Ovary (tissue), 7 donors: ENCODE measurements at regions not wholly inside any gene's neighbourhood (a gene's known extent, or its start where the extent isn't known, plus 50 kb on each side); places are given as distances from the start of the nearest gene placed in this dataset.
"Not testable (repeated sequence)": the region's sequence is repeated elsewhere in the genome, so short reads cannot be mapped to it uniquely, and the experiment has no call there.

Experiments used
- DNase-seq, 5 donors: peaks; one replicate each; pipeline ENCODE4 v3.0.0-alpha.2; 2019 to 2020
- H3K27ac ChIP-seq, 2 donors: fragments of 200-600 bp; one replicate each; pipeline versions ENCODE4 v1.5.1 to v1.8.0; 2019 to 2022
- H3K27me3 ChIP-seq: fragments of 200-600 bp; one replicate; pipeline ENCODE4 v1.8.0; 2022
- H3K36me3 ChIP-seq: fragments of 200-600 bp; sonication (generic); one replicate; pipeline ENCODE4 v1.5.1; 2019
- H3K4me1 ChIP-seq: one replicate; pipeline ENCODE4 v1.8.1; 2013; ENCODE audit warnings: mild to moderate bottlenecking, moderate library complexity; ENCODE audit not compliant: insufficient read depth
- H3K4me3 ChIP-seq: fragments of 200-600 bp; sonication (generic); one replicate; pipeline ENCODE4 v1.5.1; 2017
- H3K9me3 ChIP-seq, 2 donors: fragments of 200-600 bp in 1 of 2; sonication (generic) in 1 of 2; one replicate each; pipeline versions ENCODE4 v1.5.1 to v1.8.1; 2013 to 2019; ENCODE audit warnings: mild to moderate bottlenecking in 1 of 2, moderate library complexity in 1 of 2
- CTCF ChIP-seq, 3 donors: fragments of 450-650 bp in 2 of 3; fragments of 200-600 bp in 1 of 3; IDR thresholded peaks; one replicate each; pipeline versions ENCODE4 v1.5.1 to v1.8.0; 2016 to 2022; ENCODE audit warnings: antibody characterized with exemption in 3 of 3, mild to moderate bottlenecking in 1 of 3
- EP300 ChIP-seq: sonication (generic); formaldehyde crosslinking; IDR thresholded peaks from one replicate; pipeline ENCODE4 v1.6.1; 2017; ENCODE audit warnings: antibody characterized with exemption
- POLR2A ChIP-seq: fragments of 450-650 bp; IDR thresholded peaks from one replicate; pipeline ENCODE4 v1.6.1; 2017; ENCODE audit warnings: antibody characterized with exemption, mild to moderate bottlenecking, moderate library complexity
- WGBS, 3 donors: extraction: QIAGEN DNeasy Blood & Tissue Kit in 1 of 3; methylation state at CpG; one replicate each; pipeline versions ENCODE4 v1.1.5 to v1.1.7; 2013 to 2017; 5-methylcytosine and 5-hydroxymethylcytosine counted together
- intact Hi-C, 4 donors: fragments of 100-400 bp; cut with DNase I; formaldehyde crosslinking; loops; one replicate each; pipeline versions ENCODE4 v1.11.0 to v1.15.1; 2022 to 2023
- donor health status: DM: no; HTN: no; CAD: no; lungs with moderate emphysema.
- donor health status: DM: no; HTN: no; CAD: no.
- donor health status: Bipolar disorder and iron deficiency.
- donor health status: DM: no; HTN: no; CAD: no.
- donor health status: DM: yes; HTN: yes; CAD: no.

- 39 to 56% (median 45%) methylated on average over 5 of the region's 5 CpGs for WGBS, 3 donors
- TF ChIP-seq EP300, result no peak
- TF ChIP-seq POLR2A, result no peak
- TF ChIP-seq CTCF (IDR thresholded peaks at IDR 0.05), result no peak
- intact Hi-C loops, result no loop called here
- Histone ChIP-seq H3K27ac (no peak overlapping the region), H3K4me1 (no peaks in the 10 kb centered on the region), H3K27me3 (no peaks in the 10 kb centered on the region), H3K9me3 (no peaks in the 10 kb centered on the region), H3K36me3 (no peaks in the 10 kb centered on the region), H3K4me3 (no peak overlapping the region)
- no peak for DNase-seq
These were observed 125.7 kb upstream of the NDST3 start for GRCh38 chr4:117908306-117909207.

GRCh38 chr4:117916728-117917127, 117.6 kb upstream of the NDST3 start:
- H3K4me1 ChIP-seq, result no peaks in the 10 kb centered on the region
- H3K27me3 ChIP-seq, result no peaks in the 10 kb centered on the region
- no peak overlapping the region for H3K4me3 ChIP-seq
- DNase-seq, result no peak
- intact Hi-C loops, result no loop called here
- H3K9me3 ChIP-seq, result no peaks in the 10 kb centered on the region
- no peak for TF ChIP-seq EP300
- no peak for TF ChIP-seq POLR2A
- TF ChIP-seq CTCF (IDR thresholded peaks at IDR 0.05), result no peak
- WGBS, 3 donors, result 70 to 80% (median 73%) methylated on average over 4 of the region's 4 CpGs
- no peaks in the 10 kb centered on the region for H3K36me3 ChIP-seq
- no peak overlapping the region for H3K27ac ChIP-seq

- H3K4me3 ChIP-seq, intact Hi-C loops, DNase-seq, H3K27me3 ChIP-seq, H3K36me3 ChIP-seq, H3K9me3 ChIP-seq, H3K27ac ChIP-seq, H3K4me1 ChIP-seq: not testable (repeated sequence)
- WGBS, 3 donors, result 71 to 79% (median 77%) methylated on average over 8 to 9 of the region's 9 CpGs
These were observed 112.0 kb upstream of the NDST3 start for GRCh38 chr4:117922311-117922710.

GRCh38 chr4:117927823-117928222, 106.5 kb upstream of the NDST3 start:
- H3K36me3 ChIP-seq, H3K4me3 ChIP-seq, intact Hi-C loops, H3K4me1 ChIP-seq, H3K27ac ChIP-seq, H3K9me3 ChIP-seq, DNase-seq, H3K27me3 ChIP-seq: not testable (repeated sequence)
- WGBS, 3 donors, result 85 to 88% (median 86%) methylated on average over 2 of the region's 2 CpGs

- intact Hi-C loops, result no loop called here
- Histone ChIP-seq H3K9me3 (no peaks in the 10 kb centered on the region), H3K4me1 (no peaks in the 10 kb centered on the region), H3K4me3 (no peak overlapping the region), H3K36me3 (no peaks in the 10 kb centered on the region), H3K27me3 (no peaks in the 10 kb centered on the region), H3K27ac (no peak overlapping the region)
- TF ChIP-seq EP300 (no peak), POLR2A (no peak), CTCF (IDR thresholded peaks at IDR 0.05) (no peak)
- no peak for DNase-seq
- 70 to 77% (median 73%) methylated on average over 5 of the region's 5 CpGs for WGBS, 3 donors
These were observed 92.7 kb upstream of the NDST3 start for GRCh38 chr4:117941611-117942010.
